ENCODE measurements at regions not wholly inside any gene's neighbourhood (a gene's known extent, or its start where the extent isn't known, plus 50 kb on each side); places are given as distances from the start of the nearest gene placed in this dataset.

- no peak for TF ChIP-seq EGR1 (IDR thresholded peaks at IDR 0.05)
- TF ChIP-seq CREB1 (IDR thresholded peaks at IDR 0.05; ENCODE audit: low read depth) = no peak
- TF ChIP-seq TEAD4 (IDR thresholded peaks at IDR 0.05) = no peak
- TF ChIP-seq TCF12 (IDR thresholded peaks at IDR 0.05; ENCODE audit: low read depth) = no peak
- no peak for TF ChIP-seq NFIC (IDR thresholded peaks at IDR 0.05)
- TF ChIP-seq CEBPB (IDR thresholded peaks at IDR 0.05) = no peak
- TF ChIP-seq USF1 (IDR thresholded peaks at IDR 0.05) = no peak
- TF ChIP-seq TAF1 (IDR thresholded peaks at IDR 0.05; ENCODE audit: low read depth) = no peak
- TF ChIP-seq YY1 (IDR thresholded peaks at IDR 0.05; ENCODE audit: low read depth) = no peak
Observed at GRCh38 chr6:15804164-15805154, 141.6 kb upstream of the DTNBP1 start.

- TF ChIP-seq YY1 (IDR thresholded peaks at IDR 0.05; ENCODE audit: low read depth) (no peak), EGR1 (IDR thresholded peaks at IDR 0.05) (no peak), ZBTB7A (IDR thresholded peaks at IDR 0.05; ENCODE audit: low read depth) (no peak), EP300 (IDR thresholded peaks at IDR 0.05; ENCODE audit: borderline replicate concordance) (no peak), RAD21 (IDR thresholded peaks at IDR 0.05; ENCODE audit: low read depth) (no peak), TEAD4 (IDR thresholded peaks at IDR 0.05) (no peak), TAF1 (IDR thresholded peaks at IDR 0.05; ENCODE audit: low read depth) (no peak), USF1 (IDR thresholded peaks at IDR 0.05) (no peak), MAX (IDR thresholded peaks at IDR 0.05) (no peak)
Observed at GRCh38 chr6:15802466-15802865, 139.6 kb upstream of the DTNBP1 start.

- TF ChIP-seq ZBTB7A (IDR thresholded peaks at IDR 0.05; ENCODE audit: low read depth) (no peak), CREB1 (IDR thresholded peaks at IDR 0.05; ENCODE audit: low read depth) (no peak), FOXM1 (IDR thresholded peaks at IDR 0.05; ENCODE audit: borderline replicate concordance, low read depth) (no peak), TAF1 (IDR thresholded peaks at IDR 0.05; ENCODE audit: low read depth) (no peak), YY1 (IDR thresholded peaks at IDR 0.05; ENCODE audit: low read depth) (no peak), EGR1 (IDR thresholded peaks at IDR 0.05) (no peak), TCF12 (IDR thresholded peaks at IDR 0.05; ENCODE audit: low read depth) (no peak)
Observed at GRCh38 chr6:15801912-15802311, 139.1 kb upstream of the DTNBP1 start.

GRCh38 chr6:15800841-15801617, 138.2 kb upstream of the DTNBP1 start:
- TF ChIP-seq CREB1 (IDR thresholded peaks at IDR 0.05; ENCODE audit: low read depth) = no peak
- TF ChIP-seq USF1 (IDR thresholded peaks at IDR 0.05) = no peak
- no peak for TF ChIP-seq NFIC (IDR thresholded peaks at IDR 0.05)
- no peak for TF ChIP-seq EP300 (IDR thresholded peaks at IDR 0.05; ENCODE audit: borderline replicate concordance)

GRCh38 chr6:15798533-15799255, 135.9 kb upstream of the DTNBP1 start:
- TF ChIP-seq TAF1 (IDR thresholded peaks at IDR 0.05; ENCODE audit: low read depth) (no peak), TEAD4 (IDR thresholded peaks at IDR 0.05) (no peak), FOXM1 (IDR thresholded peaks at IDR 0.05; ENCODE audit: borderline replicate concordance, low read depth) (no peak), CEBPB (IDR thresholded peaks at IDR 0.05) (no peak), NFIC (IDR thresholded peaks at IDR 0.05) (no peak), EP300 (IDR thresholded peaks at IDR 0.05; ENCODE audit: borderline replicate concordance) (no peak), TCF12 (IDR thresholded peaks at IDR 0.05; ENCODE audit: low read depth) (no peak)

GRCh38 chr6:15796844-15797243, 134.0 kb upstream of the DTNBP1 start:
- TF ChIP-seq CEBPB (IDR thresholded peaks at IDR 0.05) (no peak), EGR1 (IDR thresholded peaks at IDR 0.05) (no peak), NFIC (IDR thresholded peaks at IDR 0.05) (no peak), TEAD4 (IDR thresholded peaks at IDR 0.05) (no peak), EP300 (IDR thresholded peaks at IDR 0.05; ENCODE audit: borderline replicate concordance) (no peak), MAX (IDR thresholded peaks at IDR 0.05) (no peak), TAF1 (IDR thresholded peaks at IDR 0.05; ENCODE audit: low read depth) (no peak)

GRCh38 chr6:15796130-15796771, 133.4 kb upstream of the DTNBP1 start:
- TF ChIP-seq EGR1 (IDR thresholded peaks at IDR 0.05) = no peak
- no peak for TF ChIP-seq YY1 (IDR thresholded peaks at IDR 0.05; ENCODE audit: low read depth)
- TF ChIP-seq CREB1 (IDR thresholded peaks at IDR 0.05; ENCODE audit: low read depth) = no peak
- no peak for TF ChIP-seq TCF12 (IDR thresholded peaks at IDR 0.05; ENCODE audit: low read depth)
- no peak for TF ChIP-seq FOXM1 (IDR thresholded peaks at IDR 0.05; ENCODE audit: borderline replicate concordance, low read depth)
- TF ChIP-seq MAX (IDR thresholded peaks at IDR 0.05) = no peak
- TF ChIP-seq ZBTB7A (IDR thresholded peaks at IDR 0.05; ENCODE audit: low read depth) = no peak
- no peak for TF ChIP-seq TEAD4 (IDR thresholded peaks at IDR 0.05)
- no peak for TF ChIP-seq USF1 (IDR thresholded peaks at IDR 0.05)
- no peak for TF ChIP-seq EP300 (IDR thresholded peaks at IDR 0.05; ENCODE audit: borderline replicate concordance)
- no peak for TF ChIP-seq REST (IDR thresholded peaks at IDR 0.05; ENCODE audit: low read depth)
- TF ChIP-seq CEBPB (IDR thresholded peaks at IDR 0.05) = no peak
- TF ChIP-seq TAF1 (IDR thresholded peaks at IDR 0.05; ENCODE audit: low read depth) = no peak
- no peak for TF ChIP-seq RAD21 (IDR thresholded peaks at IDR 0.05; ENCODE audit: low read depth)
- TF ChIP-seq NFIC (IDR thresholded peaks at IDR 0.05) = no peak
